IPS DF 4.7 (cell line): ENCODE measurements at regions not wholly inside any gene's neighbourhood (a gene's known extent, or its start where the extent isn't known, plus 50 kb on each side); places are given as distances from the start of the nearest gene placed in this dataset.

ENCODE experiments used
- DNase-seq: peaks from one replicate; pipeline ENCODE4 v3.0.0-alpha.2; 2013; ENCODE audit warnings: low spot score; ENCODE audit errors: extremely low read depth

GRCh38 chr6:14863902-14864850, 381.7 kb upstream of the JARID2 start:
- DNase-seq, result no peak

- no peak for DNase-seq
These were observed 380.3 kb upstream of the JARID2 start for GRCh38 chr6:14865531-14866100.

- no peak for DNase-seq
These were observed 378.1 kb upstream of the JARID2 start for GRCh38 chr6:14867802-14868201.

- no peak for DNase-seq
These were observed 374.6 kb upstream of the JARID2 start for GRCh38 chr6:14871221-14871620.

- DNase-seq, result no peak
These were observed 372.8 kb upstream of the JARID2 start for GRCh38 chr6:14873101-14873500.

GRCh38 chr6:14873781-14874441, 372.0 kb upstream of the JARID2 start:
- DNase-seq, result no peak

GRCh38 chr6:14874975-14875480, 370.8 kb upstream of the JARID2 start:
- DNase-seq, result no peak

GRCh38 chr6:14875481-14876063, 370.3 kb upstream of the JARID2 start:
- DNase-seq, result no peak

GRCh38 chr6:14876778-14877613, 368.9 kb upstream of the JARID2 start:
- no peak for DNase-seq

GRCh38 chr6:14877758-14878157, 368.1 kb upstream of the JARID2 start:
- DNase-seq, result no peak

- DNase-seq, result no peak
These were observed 365.8 kb upstream of the JARID2 start for GRCh38 chr6:14880052-14880451.

- DNase-seq, result no peak
These were observed 365.2 kb upstream of the JARID2 start for GRCh38 chr6:14880677-14881076.

- DNase-seq, result no peak
These were observed 364.5 kb upstream of the JARID2 start for GRCh38 chr6:14881398-14881797.

GRCh38 chr6:14882394-14883026, 363.4 kb upstream of the JARID2 start:
- DNase-seq, result no peak

GRCh38 chr6:14883921-14884320, 361.9 kb upstream of the JARID2 start:
- no peak for DNase-seq

GRCh38 chr6:14885498-14885897, 360.4 kb upstream of the JARID2 start:
- DNase-seq, result no peak

- DNase-seq, result no peak
These were observed 358.7 kb upstream of the JARID2 start for GRCh38 chr6:14887181-14887580.

GRCh38 chr6:14887986-14888574, 357.8 kb upstream of the JARID2 start:
- DNase-seq, result no peak

GRCh38 chr6:14888575-14889000, 357.3 kb upstream of the JARID2 start:
- no peak for DNase-seq

- DNase-seq, result no peak
These were observed 356.7 kb upstream of the JARID2 start for GRCh38 chr6:14889188-14889587.
